ENCODE measurements at regions not wholly inside any gene's neighbourhood (a gene's known extent, or its start where the extent isn't known, plus 50 kb on each side); places are given as distances from the start of the nearest gene placed in this dataset.

DNA sequence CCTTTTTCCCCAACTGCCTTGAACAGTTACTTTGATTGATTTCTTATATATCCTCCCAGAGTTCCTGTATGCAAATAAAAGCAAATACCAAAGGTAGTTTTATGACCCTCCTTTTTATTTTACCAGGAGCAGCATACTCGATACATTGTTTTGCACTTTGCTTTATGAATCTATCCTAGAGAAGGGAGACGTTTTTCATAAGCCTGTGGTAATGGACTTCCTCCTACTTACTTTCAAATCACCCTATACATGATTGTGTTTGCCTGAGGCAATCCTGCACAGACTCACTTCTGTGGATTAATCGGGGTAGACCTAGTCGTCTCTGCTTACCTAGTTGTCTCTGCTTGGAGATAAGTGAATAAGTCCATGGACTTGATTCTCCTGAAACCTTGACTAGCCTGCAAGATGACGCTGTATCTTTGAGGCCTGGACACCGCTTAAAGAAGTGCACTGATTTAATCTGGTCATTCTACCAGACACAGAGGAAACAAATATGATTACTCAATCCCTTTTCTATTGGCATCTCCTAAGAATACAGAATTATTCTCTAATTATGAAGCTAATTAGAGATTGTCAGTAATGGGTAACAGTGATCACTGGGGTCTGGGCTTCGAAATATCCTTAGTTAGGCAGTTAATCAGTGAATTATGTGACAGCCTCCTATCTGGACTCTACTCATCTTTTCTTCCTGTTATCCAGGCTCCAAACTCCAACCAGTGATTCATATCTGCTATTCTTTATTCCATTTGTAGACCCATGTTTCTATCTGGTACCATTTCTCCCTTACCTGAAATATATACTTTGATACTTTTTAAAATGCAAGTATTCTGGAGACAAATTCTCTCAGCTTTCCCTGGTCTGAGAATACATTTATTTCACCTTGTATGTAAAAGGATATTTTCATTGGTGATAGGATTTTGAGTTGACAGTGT lies 447.4 kb upstream of the TRIB2 start:
- H3K27me3 ChIP-seq (ENCODE audit: low read depth): no peaks in the 10 kb centered on the region
- TF ChIP-seq, protein P1, sequence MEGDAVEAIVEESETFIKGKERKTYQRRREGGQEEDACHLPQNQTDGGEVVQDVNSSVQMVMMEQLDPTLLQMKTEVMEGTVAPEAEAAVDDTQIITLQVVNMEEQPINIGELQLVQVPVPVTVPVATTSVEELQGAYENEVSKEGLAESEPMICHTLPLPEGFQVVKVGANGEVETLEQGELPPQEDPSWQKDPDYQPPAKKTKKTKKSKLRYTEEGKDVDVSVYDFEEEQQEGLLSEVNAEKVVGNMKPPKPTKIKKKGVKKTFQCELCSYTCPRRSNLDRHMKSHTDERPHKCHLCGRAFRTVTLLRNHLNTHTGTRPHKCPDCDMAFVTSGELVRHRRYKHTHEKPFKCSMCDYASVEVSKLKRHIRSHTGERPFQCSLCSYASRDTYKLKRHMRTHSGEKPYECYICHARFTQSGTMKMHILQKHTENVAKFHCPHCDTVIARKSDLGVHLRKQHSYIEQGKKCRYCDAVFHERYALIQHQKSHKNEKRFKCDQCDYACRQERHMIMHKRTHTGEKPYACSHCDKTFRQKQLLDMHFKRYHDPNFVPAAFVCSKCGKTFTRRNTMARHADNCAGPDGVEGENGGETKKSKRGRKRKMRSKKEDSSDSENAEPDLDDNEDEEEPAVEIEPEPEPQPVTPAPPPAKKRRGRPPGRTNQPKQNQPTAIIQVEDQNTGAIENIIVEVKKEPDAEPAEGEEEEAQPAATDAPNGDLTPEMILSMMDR (IDR thresholded peaks at IDR 0.05; ENCODE audit: borderline replicate concordance): no peak
- no peak overlapping the region for H3K4me3 ChIP-seq
- no peaks in the 10 kb centered on the region for H3K36me3 ChIP-seq
- H3K4me1 ChIP-seq: peaks cover 4% of the 10 kb centered on the region
- intact Hi-C loops (cut with micrococcal nuclease): no loop called here
- H3K27ac ChIP-seq (replicated peaks): no peak overlapping the region
- no peak for DNase-seq
- no peaks in the 10 kb centered on the region for H3K9me3 ChIP-seq (replicated peaks)

DNA sequence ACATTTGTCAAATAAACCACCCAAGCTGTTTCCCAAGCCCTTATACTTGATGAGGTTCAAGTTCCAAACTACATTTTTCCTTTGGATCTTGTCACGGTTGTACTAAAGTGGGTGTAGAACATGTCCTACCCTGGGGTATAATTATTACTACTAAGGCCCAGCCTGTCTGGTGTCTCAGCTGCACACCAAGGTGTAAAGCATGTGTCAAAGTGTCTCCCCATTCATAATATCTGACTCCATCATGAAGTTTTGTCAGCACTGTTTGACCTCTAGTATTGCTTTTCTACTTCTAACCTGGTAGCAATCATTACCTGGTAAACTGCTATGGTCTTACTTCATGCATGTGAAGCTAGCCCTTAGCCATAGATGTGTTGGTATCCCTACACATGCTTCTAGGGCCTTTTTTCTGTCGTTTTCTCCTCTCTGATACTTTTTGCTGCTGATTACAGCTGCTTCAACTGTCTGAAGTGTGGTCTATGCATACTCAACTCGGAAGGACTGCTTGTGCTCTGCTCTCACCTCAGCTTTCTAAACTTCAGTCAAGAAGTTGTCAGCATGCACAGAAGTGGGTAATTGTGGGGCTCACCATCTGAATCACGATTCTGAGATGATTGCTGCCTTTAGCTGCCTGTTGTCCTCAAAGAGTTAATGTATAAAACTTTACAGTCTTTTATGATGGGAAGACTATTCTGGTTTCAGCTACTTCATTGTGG lies 445.7 kb upstream of the TRIB2 start:
- intact Hi-C loops (cut with micrococcal nuclease): no loop called here
- H3K27ac ChIP-seq (replicated peaks): no peak overlapping the region
- no peaks in the 10 kb centered on the region for H3K4me1 ChIP-seq
- no peaks in the 10 kb centered on the region for H3K9me3 ChIP-seq (replicated peaks)
- no peaks in the 10 kb centered on the region for H3K36me3 ChIP-seq
- TF ChIP-seq, protein P1 (IDR thresholded peaks at IDR 0.05; ENCODE audit: borderline replicate concordance): no peak
- no peaks in the 10 kb centered on the region for H3K27me3 ChIP-seq (ENCODE audit: low read depth)
- H3K4me3 ChIP-seq: no peak overlapping the region
- DNase-seq: no peak

DNA sequence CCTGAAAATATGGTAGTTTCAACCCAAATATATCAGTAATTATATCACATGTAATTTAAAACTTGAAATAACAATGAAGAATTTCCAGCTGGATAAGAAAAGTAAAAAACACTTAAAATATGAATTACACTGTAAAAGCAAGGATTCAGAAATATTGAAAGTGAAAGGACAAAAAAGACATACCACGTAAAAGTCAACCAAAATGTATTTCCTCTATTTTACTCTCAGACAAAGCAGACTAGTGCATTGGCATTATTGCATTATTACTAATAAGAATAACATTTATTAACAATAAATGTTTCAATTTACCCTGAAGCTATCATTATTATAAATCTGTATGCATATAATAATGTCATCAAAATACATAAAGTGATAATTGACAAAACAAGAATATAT lies 445.1 kb upstream of the TRIB2 start:
- no peak overlapping the region for H3K27ac ChIP-seq (replicated peaks)
- H3K4me3 ChIP-seq: no peak overlapping the region
- no peaks in the 10 kb centered on the region for H3K9me3 ChIP-seq (replicated peaks)
- no peaks in the 10 kb centered on the region for H3K36me3 ChIP-seq
- H3K27me3 ChIP-seq (ENCODE audit: low read depth): no peaks in the 10 kb centered on the region
- intact Hi-C loops (cut with micrococcal nuclease): no loop called here
- TF ChIP-seq, protein P1 (IDR thresholded peaks at IDR 0.05; ENCODE audit: borderline replicate concordance): no peak
- no peaks in the 10 kb centered on the region for H3K4me1 ChIP-seq
- no peak for DNase-seq

DNA sequence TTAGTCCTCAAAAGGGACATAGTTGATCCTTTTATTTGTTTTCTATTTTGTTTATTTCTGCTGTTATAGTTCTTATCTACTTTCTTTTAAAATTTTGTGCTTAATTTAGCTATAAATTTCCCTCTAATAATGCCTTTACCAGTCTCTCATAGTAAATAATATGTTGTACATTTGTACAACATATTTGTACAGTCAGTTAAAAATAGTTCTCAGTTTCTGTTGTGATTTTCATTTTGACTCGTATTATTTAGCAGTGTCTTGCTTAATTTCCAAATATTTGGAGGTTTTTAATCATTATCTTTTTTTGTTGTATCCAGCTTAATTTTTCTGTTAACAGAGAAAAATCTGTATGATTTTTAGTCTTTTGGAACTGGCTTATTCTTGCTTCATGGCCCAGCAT lies 443.6 kb upstream of the TRIB2 start:
- H3K4me3 ChIP-seq: no peak overlapping the region
- TF ChIP-seq, protein P1 (IDR thresholded peaks at IDR 0.05; ENCODE audit: borderline replicate concordance): no peak

DNA sequence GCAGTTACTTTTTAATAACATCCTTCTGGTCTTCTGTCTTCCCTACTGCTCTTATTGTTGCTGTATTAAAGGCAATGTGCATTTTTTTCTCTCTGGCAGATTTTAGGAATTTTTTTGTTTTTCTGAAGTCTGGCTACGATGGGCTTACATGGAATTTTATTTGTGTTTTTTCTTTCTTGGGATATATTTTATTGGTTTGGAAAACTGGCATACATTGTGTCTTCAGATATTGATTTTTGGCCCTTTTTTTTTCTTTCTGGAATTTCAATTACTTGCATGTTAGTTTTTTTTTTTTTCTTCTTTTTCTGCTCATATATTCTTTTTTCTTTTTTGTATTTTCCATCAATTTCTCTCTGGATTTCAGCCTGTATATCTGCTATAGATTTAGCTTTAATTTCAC lies 442.1 kb upstream of the TRIB2 start:
- intact Hi-C loops (cut with micrococcal nuclease): no loop called here
- Histone ChIP-seq H3K4me1 (peaks cover 10% of the 10 kb centered on the region), H3K27ac (replicated peaks) (no peak overlapping the region), H3K36me3 (no peaks in the 10 kb centered on the region), H3K4me3 (no peak overlapping the region), H3K9me3 (replicated peaks) (no peaks in the 10 kb centered on the region), H3K27me3 (ENCODE audit: low read depth) (no peaks in the 10 kb centered on the region)
- no peak for DNase-seq
- TF ChIP-seq, protein P1 (IDR thresholded peaks at IDR 0.05; ENCODE audit: borderline replicate concordance): no peak

More for the DNA sequence above, 443.6 kb upstream of the TRIB2 start:
- H3K4me1 ChIP-seq: peaks cover 10% of the 10 kb centered on the region
- H3K27me3 ChIP-seq (ENCODE audit: low read depth): no peaks in the 10 kb centered on the region
- no peaks in the 10 kb centered on the region for H3K9me3 ChIP-seq (replicated peaks)
- H3K27ac ChIP-seq (replicated peaks): no peak overlapping the region
- no peak for DNase-seq
- H3K36me3 ChIP-seq: no peaks in the 10 kb centered on the region
- intact Hi-C loops (cut with micrococcal nuclease): no loop called here

Measured in left ventricle myocardium inferior (tissue), 1 donor.